HepG2 (cell line): ENCODE measurements at regions not wholly inside any gene's neighbourhood (a gene's known extent, or its start where the extent isn't known, plus 50 kb on each side); places are given as distances from the start of the nearest gene placed in this dataset.

ENCODE experiments used
- BORCS8-MEF2B ChIP-seq: sonication (generic); formaldehyde crosslinking; IDR thresholded peaks from 2 replicates; pipeline ENCODE4 v1.8.0; 2022; ENCODE audit warnings: mild to moderate bottlenecking, missing genetic modification reagents
- CBX5 ChIP-seq: sonication (generic); formaldehyde crosslinking; IDR thresholded peaks from 2 replicates; pipeline ENCODE4 v1.4.0; 2020; ENCODE audit warnings: missing genetic modification reagents, borderline replicate concordance
- GABPB1 ChIP-seq: IDR thresholded peaks from 2 replicates; pipeline ENCODE4 v1.6.1; 2016; ENCODE audit warnings: mild to moderate bottlenecking, missing genetic modification reagents, moderate library complexity, missing compliant biosample characterization
- HOXA5 ChIP-seq: sonication (generic); formaldehyde crosslinking; IDR thresholded peaks from 2 replicates; pipeline ENCODE4 v1.4.0; 2020; ENCODE audit warnings: missing genetic modification reagents
- POLR2AphosphoS5 ChIP-seq: IDR thresholded peaks from 2 replicates; pipeline ENCODE4 v1.6.1; 2012; ENCODE audit warnings: low read depth, low read length
- YY1 ChIP-seq: IDR thresholded peaks from 2 replicates; pipeline ENCODE4 v1.6.1; 2011; ENCODE audit warnings: low read length, low read depth, moderate library complexity, mild to moderate bottlenecking; ENCODE audit not compliant: insufficient read depth, insufficient replicate concordance
- ZBTB10 ChIP-seq: sonication (generic); formaldehyde crosslinking; IDR thresholded peaks from 2 replicates; pipeline ENCODE4 v1.4.0; 2020; ENCODE audit warnings: missing genetic modification reagents, borderline replicate concordance
- ZC3H4 ChIP-seq: sonication (generic); formaldehyde crosslinking; IDR thresholded peaks from 2 replicates; pipeline ENCODE4 v1.4.0; 2020; ENCODE audit warnings: missing genetic modification reagents, borderline replicate concordance
- ZFP90 ChIP-seq: sonication (generic); formaldehyde crosslinking; IDR thresholded peaks from 2 replicates; pipeline ENCODE4 v1.8.0; 2022; ENCODE audit warnings: missing genetic modification reagents, mild to moderate bottlenecking, inconsistent platforms, borderline replicate concordance
- ZNF138 ChIP-seq: sonication (generic); formaldehyde crosslinking; IDR thresholded peaks from 2 replicates; pipeline ENCODE4 v1.5.0; 2020; ENCODE audit warnings: mild to moderate bottlenecking, low read depth, missing genetic modification reagents
- ZNF292 ChIP-seq: sonication (generic); formaldehyde crosslinking; IDR thresholded peaks from 2 replicates; pipeline ENCODE4 v1.8.1; 2022; ENCODE audit warnings: mild to moderate bottlenecking, low read depth, missing genetic modification reagents, borderline replicate concordance
- TF ChIP-seq, protein P1 (sequence below): sonication (generic); formaldehyde crosslinking; IDR thresholded peaks from 2 replicates; pipeline ENCODE4 v1.5.0; 2020; ENCODE audit warnings: mild to moderate bottlenecking, missing genetic modification reagents, moderate library complexity
- TF ChIP-seq, protein P2 (sequence below): sonication (generic); formaldehyde crosslinking; conservative IDR thresholded peaks from 2 replicates; pipeline ENCODE4 v1.5.0; 2020; ENCODE audit warnings: missing genetic modification reagents

GRCh38 chr2:123366239-123366837 is 658.7 kb upstream of the CNTNAP5 start:
- no peak for TF ChIP-seq ZFP90
- no peak for TF ChIP-seq ZNF292
- no peak for TF ChIP-seq YY1
- TF ChIP-seq, protein P1, sequence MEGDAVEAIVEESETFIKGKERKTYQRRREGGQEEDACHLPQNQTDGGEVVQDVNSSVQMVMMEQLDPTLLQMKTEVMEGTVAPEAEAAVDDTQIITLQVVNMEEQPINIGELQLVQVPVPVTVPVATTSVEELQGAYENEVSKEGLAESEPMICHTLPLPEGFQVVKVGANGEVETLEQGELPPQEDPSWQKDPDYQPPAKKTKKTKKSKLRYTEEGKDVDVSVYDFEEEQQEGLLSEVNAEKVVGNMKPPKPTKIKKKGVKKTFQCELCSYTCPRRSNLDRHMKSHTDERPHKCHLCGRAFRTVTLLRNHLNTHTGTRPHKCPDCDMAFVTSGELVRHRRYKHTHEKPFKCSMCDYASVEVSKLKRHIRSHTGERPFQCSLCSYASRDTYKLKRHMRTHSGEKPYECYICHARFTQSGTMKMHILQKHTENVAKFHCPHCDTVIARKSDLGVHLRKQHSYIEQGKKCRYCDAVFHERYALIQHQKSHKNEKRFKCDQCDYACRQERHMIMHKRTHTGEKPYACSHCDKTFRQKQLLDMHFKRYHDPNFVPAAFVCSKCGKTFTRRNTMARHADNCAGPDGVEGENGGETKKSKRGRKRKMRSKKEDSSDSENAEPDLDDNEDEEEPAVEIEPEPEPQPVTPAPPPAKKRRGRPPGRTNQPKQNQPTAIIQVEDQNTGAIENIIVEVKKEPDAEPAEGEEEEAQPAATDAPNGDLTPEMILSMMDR (CRISPR knock-in tag), result no peak
- TF ChIP-seq CBX5, result no peak
- TF ChIP-seq, protein P2, sequence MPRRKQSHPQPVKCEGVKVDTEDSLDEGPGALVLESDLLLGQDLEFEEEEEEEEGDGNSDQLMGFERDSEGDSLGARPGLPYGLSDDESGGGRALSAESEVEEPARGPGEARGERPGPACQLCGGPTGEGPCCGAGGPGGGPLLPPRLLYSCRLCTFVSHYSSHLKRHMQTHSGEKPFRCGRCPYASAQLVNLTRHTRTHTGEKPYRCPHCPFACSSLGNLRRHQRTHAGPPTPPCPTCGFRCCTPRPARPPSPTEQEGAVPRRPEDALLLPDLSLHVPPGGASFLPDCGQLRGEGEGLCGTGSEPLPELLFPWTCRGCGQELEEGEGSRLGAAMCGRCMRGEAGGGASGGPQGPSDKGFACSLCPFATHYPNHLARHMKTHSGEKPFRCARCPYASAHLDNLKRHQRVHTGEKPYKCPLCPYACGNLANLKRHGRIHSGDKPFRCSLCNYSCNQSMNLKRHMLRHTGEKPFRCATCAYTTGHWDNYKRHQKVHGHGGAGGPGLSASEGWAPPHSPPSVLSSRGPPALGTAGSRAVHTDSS (CRISPR knock-in tag), result no peak
- no peak for TF ChIP-seq POLR2AphosphoS5
- TF ChIP-seq ZNF138 (CRISPR knock-in tag), result no peak
- no peak for TF ChIP-seq GABPB1
- no peak for TF ChIP-seq ZBTB10 (CRISPR knock-in tag)
- TF ChIP-seq ZC3H4 (CRISPR knock-in tag), result no peak
- TF ChIP-seq HOXA5, result no peak
- TF ChIP-seq BORCS8-MEF2B (CRISPR knock-in tag), result no peak
